GM21526 (cell line): ENCODE measurements at regions not wholly inside any gene's neighbourhood (a gene's known extent, or its start where the extent isn't known, plus 50 kb on each side); places are given as distances from the start of the nearest gene placed in this dataset.

Source experiments
- ATAC-seq: cut with Tn5 transposase; IDR thresholded peaks from one replicate; pipeline ENCODE4 v1.9.1; 2021; ENCODE audit warnings: moderate library complexity; ENCODE audit not compliant: unreplicated experiment, low FRiP score

- no peak for ATAC-seq
Measured at GRCh38 chr11:116644201-116644940, 128.4 kb downstream of the BUD13 start.

DNA sequence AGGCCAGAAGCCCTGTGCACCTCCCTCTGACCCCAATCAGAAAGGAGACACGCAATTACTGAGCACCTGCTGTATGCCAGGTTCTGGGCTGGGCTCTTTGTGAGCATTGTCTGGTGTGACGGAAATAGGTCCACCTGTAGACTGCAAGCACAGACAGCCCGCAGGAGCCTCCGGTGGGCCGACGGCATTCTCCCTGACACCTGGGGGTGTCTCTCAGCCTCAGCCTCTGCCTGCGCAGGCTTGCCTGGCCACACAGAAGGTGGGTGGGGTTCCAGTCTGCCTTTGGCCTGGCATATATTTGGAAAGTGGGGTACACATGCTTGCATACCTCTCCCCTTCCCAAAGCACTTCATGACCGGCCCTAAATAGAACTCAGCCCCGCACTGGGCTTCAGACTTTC, 129.3 kb downstream of the BUD13 start:
- ATAC-seq: no peak

DNA sequence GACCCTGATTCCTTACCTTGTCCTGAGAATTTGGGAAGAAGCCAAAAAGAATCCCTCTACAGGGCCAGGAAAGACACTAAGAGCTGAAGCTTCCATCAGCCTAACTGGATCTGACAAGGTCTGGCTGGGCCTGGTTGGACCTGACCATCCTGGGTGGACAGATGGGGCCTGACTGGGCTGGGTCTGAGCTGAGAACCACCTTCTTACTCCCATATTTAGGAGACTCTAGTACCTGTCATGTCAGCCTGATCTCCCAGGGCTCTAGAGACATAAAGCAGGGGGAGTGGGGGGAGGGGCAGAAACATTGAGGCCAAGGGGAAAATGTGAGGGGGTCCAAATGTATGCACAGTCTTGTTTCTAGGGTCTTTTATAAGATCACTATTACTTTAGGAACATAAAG, 129.9 kb downstream of the BUD13 start:
- no peak for ATAC-seq

GRCh38 chr11:116642481-116642880, 130.3 kb downstream of the BUD13 start:
- no peak for ATAC-seq

- ATAC-seq: no peak
Measured at GRCh38 chr11:116641561-116642045, 131.2 kb downstream of the BUD13 start.

DNA sequence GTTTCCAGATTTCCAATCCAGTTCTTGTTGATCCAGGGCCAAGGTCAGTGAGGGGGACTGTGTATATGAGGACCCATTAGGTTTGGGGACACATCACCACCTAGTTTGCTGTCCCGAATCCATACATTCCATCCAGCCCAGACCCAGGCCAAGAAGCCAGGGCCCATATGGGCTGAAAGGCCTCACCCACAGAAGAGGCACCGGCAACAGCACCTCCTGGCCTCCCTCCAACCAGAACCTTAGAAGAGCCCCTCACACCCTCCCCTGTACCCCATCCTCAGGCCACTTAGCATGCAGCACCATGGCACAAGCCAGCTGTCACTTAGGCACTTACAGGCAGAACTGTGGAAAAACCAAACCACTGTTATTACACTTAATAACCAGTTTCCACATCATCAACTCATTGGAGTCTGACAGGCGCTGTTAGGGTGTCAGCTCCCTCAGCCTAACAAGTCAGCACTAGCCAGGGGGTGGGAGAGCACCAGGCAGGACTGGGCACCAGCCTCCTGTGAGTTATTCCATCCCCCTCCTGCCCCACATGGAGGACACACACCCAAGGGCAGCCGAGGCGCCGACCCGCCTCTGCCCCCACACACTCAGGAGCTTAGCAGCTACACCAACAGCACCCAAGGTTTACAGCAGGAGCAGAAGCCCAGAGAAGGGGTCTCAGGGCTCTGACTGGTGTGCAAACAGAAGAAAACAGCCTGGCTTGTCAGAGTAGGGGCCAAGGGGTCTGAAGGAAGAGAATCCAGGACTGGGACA, 132.0 kb downstream of the BUD13 start:
- ATAC-seq: no peak

DNA sequence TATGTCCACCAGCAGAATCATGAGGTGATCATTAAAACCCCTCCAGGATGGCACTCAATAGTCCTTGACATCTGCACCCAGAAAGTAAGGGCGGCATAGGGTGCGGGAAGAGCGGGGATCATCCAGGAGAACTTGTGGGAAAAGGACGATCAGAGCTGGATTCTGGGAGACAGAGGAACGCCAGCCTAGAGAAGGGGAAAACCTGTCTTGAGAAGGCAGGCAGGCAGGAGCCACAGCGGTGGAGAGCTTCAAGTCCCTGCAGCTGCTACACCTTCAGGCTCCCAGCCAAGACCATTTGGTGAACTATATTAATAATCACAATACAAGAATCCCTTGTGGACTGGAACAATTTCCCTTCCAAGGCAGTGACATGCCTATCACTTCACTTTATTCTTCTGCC, 134.3 kb downstream of the BUD13 start:
- no peak for ATAC-seq

DNA sequence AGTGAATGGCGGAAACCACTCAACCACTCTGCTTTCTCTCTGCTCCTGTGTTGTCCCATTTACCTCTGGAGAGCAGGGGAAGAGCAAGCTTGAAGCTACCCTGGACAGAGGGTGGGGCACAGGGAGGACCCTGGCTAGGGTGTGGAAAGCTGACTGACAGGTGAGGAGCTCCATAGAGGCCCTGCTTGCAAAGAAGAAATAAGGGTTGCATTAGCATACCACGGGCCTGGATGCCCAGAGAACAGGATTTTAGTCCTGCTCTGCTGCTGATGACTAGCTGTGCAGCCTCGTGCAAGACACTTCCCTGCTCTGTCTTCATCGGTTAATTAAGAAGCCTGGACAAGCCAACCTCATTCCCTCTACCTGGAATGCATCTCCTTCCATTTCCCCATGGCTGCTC, 135.0 kb downstream of the BUD13 start:
- no peak for ATAC-seq

DNA sequence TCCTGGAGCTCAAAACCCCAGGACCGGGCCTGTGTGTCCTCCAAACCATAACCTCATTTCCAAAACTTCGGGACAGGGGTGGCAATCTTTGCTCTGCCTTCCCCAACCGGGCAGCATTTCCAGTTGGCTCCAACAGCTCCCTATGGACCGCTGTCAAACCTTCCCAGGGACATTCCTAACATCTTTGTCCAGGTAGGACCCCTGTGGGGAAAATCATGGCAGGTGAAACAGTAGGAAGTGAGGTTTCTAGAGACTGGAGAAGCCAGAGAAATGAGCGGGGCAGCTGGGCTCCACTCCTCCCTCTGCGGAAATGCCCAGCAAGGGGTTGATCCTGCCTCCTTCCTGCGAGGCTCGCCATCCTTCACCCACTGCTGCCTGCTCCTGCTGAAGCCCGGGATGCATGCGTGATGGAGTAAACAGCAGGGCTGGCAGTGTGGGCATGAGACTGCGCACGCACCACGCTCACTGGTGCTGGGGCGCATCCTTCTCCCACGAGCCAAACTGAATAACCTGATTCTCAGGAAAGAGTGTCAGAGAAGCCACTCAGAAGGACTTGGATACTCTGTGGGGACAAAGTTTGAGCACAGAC, 136.4 kb downstream of the BUD13 start:
- ATAC-seq: no peak

DNA sequence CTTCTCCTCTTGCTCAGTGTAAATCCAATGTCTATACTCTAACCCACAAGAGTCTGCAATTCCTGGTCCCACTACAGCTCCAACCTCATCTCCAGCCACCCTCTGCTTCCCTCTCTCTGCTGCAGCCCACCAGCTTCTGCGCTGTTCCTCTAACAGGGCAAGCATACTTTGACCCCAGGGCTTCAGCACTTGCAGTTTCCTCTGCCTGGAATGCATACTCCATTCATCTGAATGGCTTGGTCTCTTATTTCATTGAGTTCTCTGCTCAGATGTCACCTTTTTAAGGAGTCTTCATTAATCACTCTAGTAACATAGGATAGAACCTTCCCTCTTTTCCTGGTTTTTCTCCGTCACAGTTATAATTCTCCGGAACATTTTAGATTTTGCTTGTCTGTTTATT, 141.6 kb downstream of the BUD13 start:
- no peak for ATAC-seq

DNA sequence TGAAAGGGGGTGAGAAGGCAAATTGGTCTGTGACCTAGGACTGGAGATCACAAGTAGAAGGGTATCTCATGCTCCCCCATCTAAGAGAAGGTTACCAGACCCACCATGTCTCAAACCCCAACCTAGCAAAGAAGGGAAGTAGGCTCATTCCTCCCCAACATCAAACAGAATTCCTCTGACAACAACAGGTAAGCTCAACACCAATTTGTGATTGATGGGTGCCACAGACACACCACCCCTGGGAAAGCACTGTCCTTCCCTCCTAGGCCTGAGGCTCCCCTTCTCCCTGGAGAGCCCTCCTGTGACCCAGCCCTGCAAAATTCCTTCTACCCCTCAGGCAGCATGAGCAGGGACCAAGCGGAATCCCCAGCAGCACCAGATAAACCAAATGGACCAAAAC, 154.3 kb downstream of the BUD13 start:
- no peak for ATAC-seq

DNA sequence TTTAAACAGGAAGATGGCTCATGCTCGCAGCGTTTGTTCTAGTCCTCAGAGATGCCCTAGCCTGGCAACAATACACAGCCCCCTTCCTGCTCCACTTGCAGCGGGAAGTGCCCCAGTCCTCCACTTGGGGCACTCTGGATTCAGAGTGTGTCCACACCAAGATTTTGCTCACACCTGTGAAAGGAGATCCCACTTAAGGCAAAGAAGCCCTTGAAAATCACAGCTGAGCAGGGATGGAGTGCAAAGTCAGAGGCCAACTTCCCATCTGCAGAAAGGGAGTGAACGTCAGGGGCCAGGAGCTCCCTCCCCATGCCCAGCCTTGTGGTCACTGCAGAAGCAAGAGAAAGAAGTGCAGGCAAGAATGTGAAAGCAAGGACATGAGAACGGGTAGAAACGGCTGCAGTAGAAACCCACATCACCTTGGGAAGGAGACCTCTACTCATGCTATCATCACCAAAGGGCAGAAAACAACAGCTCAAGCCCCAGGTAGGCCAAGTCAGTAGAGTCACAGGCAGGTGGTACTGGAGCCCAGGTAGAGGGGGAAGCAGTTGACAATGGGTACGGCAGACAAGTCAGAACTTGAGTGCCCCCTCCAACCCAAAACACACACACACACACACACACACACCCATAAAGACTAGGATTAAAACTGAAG, 157.4 kb downstream of the BUD13 start:
- ATAC-seq: no peak

GRCh38 chr11:116614306-116615210, 158.2 kb downstream of the BUD13 start:
- ATAC-seq: no peak

- ATAC-seq: no peak
Measured at GRCh38 chr11:116613206-116613875, 159.4 kb downstream of the BUD13 start.

DNA sequence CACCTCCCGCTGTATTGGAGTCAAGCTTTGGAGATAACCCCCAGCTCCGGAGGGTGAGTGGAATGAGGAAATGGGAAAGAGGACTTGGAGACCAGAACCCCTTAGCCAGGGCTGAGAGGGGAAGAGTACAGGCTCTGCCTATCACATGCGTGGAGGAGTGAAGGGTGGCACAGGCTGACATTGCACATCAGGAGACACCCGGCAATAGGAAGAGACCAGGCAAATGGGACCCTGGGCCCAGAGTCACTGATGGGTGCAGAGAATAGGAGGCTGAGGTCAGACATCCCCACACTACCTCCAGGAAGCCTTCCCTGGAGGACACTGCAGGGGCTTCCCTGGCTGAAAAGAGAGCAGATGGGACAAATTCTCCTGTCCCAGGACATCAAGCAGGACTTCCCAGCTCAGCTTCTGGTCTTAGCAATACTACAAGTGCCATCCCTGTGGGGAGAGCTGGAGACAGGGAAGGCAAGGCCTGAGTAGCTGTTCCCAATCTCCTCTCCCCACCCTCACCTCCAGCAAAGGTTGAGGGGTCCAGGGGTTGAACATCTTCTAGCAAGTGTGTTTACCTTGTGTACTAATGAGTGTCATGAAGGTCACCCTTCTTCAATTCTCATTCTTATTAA, 160.7 kb downstream of the BUD13 start:
- no peak for ATAC-seq

DNA sequence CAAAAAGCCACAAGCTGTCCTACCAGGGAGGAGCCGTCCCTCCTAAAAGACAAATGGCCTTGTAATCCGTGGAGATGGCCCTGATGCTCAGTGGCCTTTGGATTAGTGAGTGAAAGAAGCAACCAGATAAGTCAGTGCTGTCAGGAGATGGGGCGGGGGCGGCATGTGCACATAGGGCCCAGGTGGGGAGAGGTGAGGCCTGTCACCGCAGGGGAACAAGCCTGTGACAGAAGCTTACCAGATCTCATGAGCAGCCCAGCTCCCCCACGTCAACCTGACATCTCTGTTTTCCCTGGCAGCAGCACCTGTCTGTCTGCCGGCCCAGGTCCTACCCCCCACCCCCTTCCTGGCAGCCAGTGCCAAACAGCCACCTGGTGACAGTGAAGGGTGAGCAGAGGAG, 162.6 kb downstream of the BUD13 start:
- no peak for ATAC-seq

- no peak for ATAC-seq
Measured at GRCh38 chr11:116607027-116607426, 165.8 kb downstream of the BUD13 start.

- no peak for ATAC-seq
Measured at GRCh38 chr11:116605543-116606459, 167.0 kb downstream of the BUD13 start.
